MM.1S (cell line): ENCODE measurements at regions not wholly inside any gene's neighbourhood (a gene's known extent, or its start where the extent isn't known, plus 50 kb on each side); places are given as distances from the start of the nearest gene placed in this dataset.

Experiments used
- DNase-seq: peaks from one replicate; pipeline ENCODE4 v3.0.0-alpha.2; 2015
- H2AFZ ChIP-seq: fragments of 300-600 bp; sonication (generic); 2 replicates; pipeline ENCODE4 v1.6.0; 2016; ENCODE audit warnings: antibody characterized with exemption, low read length
- H3F3A ChIP-seq: fragments of 300-600 bp; sonication (generic); 2 replicates; pipeline ENCODE4 v1.6.1; 2016; ENCODE audit warnings: mild to moderate bottlenecking, antibody characterized with exemption, low read length, moderate library complexity, mixed read lengths; ENCODE audit not compliant: insufficient read depth
- H3K27ac ChIP-seq: fragments of 300-600 bp; sonication (generic); 2 replicates; pipeline ENCODE4 v1.5.1; 2016; ENCODE audit warnings: mild to moderate bottlenecking, low read length
- H3K27me3 ChIP-seq: fragments of 300-600 bp; sonication (generic); replicated peaks from 2 replicates; pipeline ENCODE4 v1.6.0; 2016; ENCODE audit warnings: low read length; ENCODE audit not compliant: insufficient read depth
- H3K36me3 ChIP-seq: fragments of 300-600 bp; sonication (generic); replicated peaks from 2 replicates; pipeline ENCODE4 v1.6.1; 2016; ENCODE audit warnings: mild to moderate bottlenecking, low read length, mixed read lengths; ENCODE audit not compliant: insufficient read depth
- H3K4me1 ChIP-seq: fragments of 300-600 bp; sonication (generic); 2 replicates; pipeline ENCODE4 v1.6.1; 2016; ENCODE audit warnings: low read length, mixed read lengths
- H3K4me2 ChIP-seq: fragments of 300-600 bp; sonication (generic); 2 replicates; pipeline ENCODE4 v1.6.0; 2016; ENCODE audit warnings: low read depth, low read length
- H3K4me3 ChIP-seq: fragments of 300-600 bp; sonication (generic); 2 replicates; pipeline ENCODE4 v1.5.1; 2016; ENCODE audit warnings: low read length, mixed read lengths
- H3K79me2 ChIP-seq: fragments of 300-600 bp; sonication (generic); 2 replicates; pipeline ENCODE4 v1.6.1; 2016; ENCODE audit warnings: mixed run types, low read length, mixed read lengths
- H3K9ac ChIP-seq: fragments of 300-600 bp; sonication (generic); 2 replicates; pipeline ENCODE4 v1.6.1; 2016; ENCODE audit warnings: low read length, mixed read lengths
- H3K9me2 ChIP-seq: fragments of 300-600 bp; sonication (generic); replicated peaks from 2 replicates; pipeline ENCODE4 v1.6.1; 2016; ENCODE audit warnings: mild to moderate bottlenecking, low read length, mixed read lengths; ENCODE audit not compliant: insufficient read depth
- H3K9me3 ChIP-seq: fragments of 300-600 bp; sonication (generic); replicated peaks from 2 replicates; pipeline ENCODE4 v1.6.1; 2016; ENCODE audit warnings: mild to moderate bottlenecking, low read length, mixed read lengths; ENCODE audit not compliant: insufficient read depth
- H4K20me1 ChIP-seq: fragments of 300-600 bp; sonication (generic); 2 replicates; pipeline ENCODE4 v1.6.1; 2016; ENCODE audit warnings: mild to moderate bottlenecking, low read length, moderate library complexity, mixed read lengths; ENCODE audit not compliant: insufficient read depth
- CTCF ChIP-seq: fragments of 300-600 bp; sonication (generic); IDR thresholded peaks from 2 replicates; pipeline ENCODE4 v1.5.1; 2016; ENCODE audit warnings: antibody characterized with exemption, low read length, mixed read lengths
- EZH2 ChIP-seq: fragments of 300-600 bp; sonication (generic); optimal IDR thresholded peaks from 2 replicates; pipeline ENCODE3; 2017; ENCODE audit warnings: low read depth, mild to moderate bottlenecking, antibody characterized with exemption, low read length, mixed read lengths
- EZH2phosphoT487 ChIP-seq: fragments of 300-600 bp; sonication (generic); IDR thresholded peaks from 2 replicates; pipeline ENCODE4 v1.6.1; 2018; ENCODE audit warnings: antibody characterized with exemption, low read length

GRCh38 chr2:156753766-156754165 is 317.6 kb downstream of the GPD2 start:
- Histone ChIP-seq H3F3A (no peaks in the 10 kb centered on the region), H3K79me2 (no peaks in the 10 kb centered on the region), H3K9me3 (no peaks in the 10 kb centered on the region), H2AFZ (no peak overlapping the region), H3K27me3 (no peaks in the 10 kb centered on the region), H4K20me1 (no peaks in the 10 kb centered on the region), H3K9ac (no peak overlapping the region), H3K4me1 (peaks cover 4% of the 10 kb centered on the region), H3K9me2 (no peaks in the 10 kb centered on the region), H3K4me2 (no peak overlapping the region), H3K27ac (no peak overlapping the region), H3K4me3 (no peak overlapping the region), H3K36me3 (no peaks in the 10 kb centered on the region)
- DNase-seq: no peak
- no peak for TF ChIP-seq EZH2phosphoT487
- TF ChIP-seq CTCF: no peak
- TF ChIP-seq EZH2: no peak

- Histone ChIP-seq H3F3A (no peaks in the 10 kb centered on the region), H4K20me1 (no peaks in the 10 kb centered on the region), H3K36me3 (no peaks in the 10 kb centered on the region), H3K9me2 (no peaks in the 10 kb centered on the region), H3K27ac (no peak overlapping the region), H3K9ac (no peak overlapping the region), H3K4me3 (no peak overlapping the region), H3K27me3 (no peaks in the 10 kb centered on the region), H3K79me2 (no peaks in the 10 kb centered on the region), H3K9me3 (no peaks in the 10 kb centered on the region), H2AFZ (no peak overlapping the region), H3K4me1 (no peaks in the 10 kb centered on the region), H3K4me2 (no peak overlapping the region)
- no peak for DNase-seq
- TF ChIP-seq CTCF (no peak), EZH2phosphoT487 (no peak), EZH2 (no peak)
Measured at GRCh38 chr2:156756516-156756915, 320.3 kb downstream of the GPD2 start.

GRCh38 chr2:156763174-156763573 is 327.0 kb downstream of the GPD2 start:
- no peaks in the 10 kb centered on the region for H4K20me1 ChIP-seq
- H3K9ac ChIP-seq: no peak overlapping the region
- H3K79me2 ChIP-seq: no peaks in the 10 kb centered on the region
- H3F3A ChIP-seq: no peaks in the 10 kb centered on the region
- no peaks in the 10 kb centered on the region for H3K36me3 ChIP-seq
- H3K4me3 ChIP-seq: no peak overlapping the region
- H3K9me2 ChIP-seq: no peaks in the 10 kb centered on the region
- H3K4me2 ChIP-seq: no peak overlapping the region
- no peaks in the 10 kb centered on the region for H3K9me3 ChIP-seq
- no peak for DNase-seq
- H3K27ac ChIP-seq: no peak overlapping the region
- H3K27me3 ChIP-seq: no peaks in the 10 kb centered on the region
- H2AFZ ChIP-seq: no peak overlapping the region
- no peaks in the 10 kb centered on the region for H3K4me1 ChIP-seq
- TF ChIP-seq EZH2 (no peak), CTCF (no peak), EZH2phosphoT487 (no peak)
